KMS-11 (cell line): ENCODE measurements at regions not wholly inside any gene's neighbourhood (a gene's known extent, or its start where the extent isn't known, plus 50 kb on each side); places are given as distances from the start of the nearest gene placed in this dataset.
"Not testable (repeated sequence)": the region's sequence is repeated elsewhere in the genome, so short reads cannot be mapped to it uniquely, and the experiment has no call there.

Experiments used
- H2AFZ ChIP-seq: fragments of 200-600 bp; sonication (generic); 2 replicates; pipeline ENCODE4 v1.6.1; 2016; ENCODE audit warnings: antibody characterized with exemption, mixed run types, low read depth
- H3K27ac ChIP-seq: fragments of 200-600 bp; sonication (generic); 2 replicates; pipeline ENCODE4 v1.6.1; 2016; ENCODE audit warnings: mild to moderate bottlenecking, mixed run types
- H3K27me3 ChIP-seq: fragments of 200-600 bp; sonication (generic); 2 replicates; pipeline ENCODE4 v1.6.1; 2017; ENCODE audit warnings: mild to moderate bottlenecking, low read depth, mixed run types, moderate library complexity; ENCODE audit not compliant: insufficient read depth
- H3K36me3 ChIP-seq: fragments of 200-600 bp; sonication (generic); 2 replicates; pipeline ENCODE4 v1.6.1; 2017; ENCODE audit warnings: mild to moderate bottlenecking, mixed run types; ENCODE audit not compliant: insufficient read depth
- H3K4me1 ChIP-seq: fragments of 200-600 bp; sonication (generic); 2 replicates; pipeline ENCODE4 v1.6.1; 2016; ENCODE audit warnings: mild to moderate bottlenecking, low read depth, mixed run types; ENCODE audit not compliant: poor library complexity, severe bottlenecking
- H3K4me2 ChIP-seq: fragments of 200-600 bp; sonication (generic); 2 replicates; pipeline ENCODE4 v1.7.0; 2016; ENCODE audit warnings: mild to moderate bottlenecking, mixed run types
- H3K4me3 ChIP-seq: fragments of 200-600 bp; sonication (generic); IDR thresholded peaks from 2 replicates; pipeline ENCODE4 v1.6.1; 2017; ENCODE audit warnings: low read depth, low read length, mixed read lengths; ENCODE audit not compliant: insufficient read depth
- H3K79me2 ChIP-seq: fragments of 200-600 bp; sonication (generic); 2 replicates; pipeline ENCODE4 v1.6.1; 2016; ENCODE audit warnings: low read depth, mixed run types; ENCODE audit not compliant: insufficient read depth
- H3K9ac ChIP-seq: fragments of 200-600 bp; sonication (generic); 2 replicates; pipeline ENCODE4 v1.6.1; 2016; ENCODE audit warnings: mild to moderate bottlenecking, mixed run types
- H4K20me1 ChIP-seq: fragments of 200-600 bp; sonication (generic); 2 replicates; pipeline ENCODE4 v1.6.1; 2016; ENCODE audit warnings: mild to moderate bottlenecking, mixed run types; ENCODE audit not compliant: insufficient read depth

DNA sequence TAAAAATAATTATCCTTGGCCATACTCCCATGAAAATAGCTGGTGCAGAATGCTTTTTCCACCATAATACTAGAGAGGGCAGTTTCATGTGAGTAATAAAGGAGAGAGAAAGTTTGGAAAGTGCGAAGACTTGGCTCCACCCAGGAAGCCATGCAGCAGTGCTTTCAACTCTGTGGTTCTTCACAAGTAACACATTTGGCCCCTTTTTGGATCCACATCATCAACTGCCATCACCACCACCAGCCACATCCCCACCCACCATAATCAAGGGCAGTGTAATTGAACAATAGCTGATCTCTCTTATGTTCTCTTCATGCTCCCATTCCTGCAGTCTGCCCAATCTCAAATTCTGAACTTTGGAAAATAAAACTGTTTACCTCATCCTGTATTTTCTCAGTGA is 637.3 kb downstream of the RPIA start:
- H4K20me1 ChIP-seq, H3K9ac ChIP-seq, H3K27me3 ChIP-seq, H2AFZ ChIP-seq, H3K36me3 ChIP-seq, H3K79me2 ChIP-seq, H3K27ac ChIP-seq, H3K4me1 ChIP-seq, H3K4me3 ChIP-seq, H3K4me2 ChIP-seq: not testable (repeated sequence)
